ENCODE measurements at regions not wholly inside any gene's neighbourhood (a gene's known extent, or its start where the extent isn't known, plus 50 kb on each side); places are given as distances from the start of the nearest gene placed in this dataset.
"Not testable (repeated sequence)": the region's sequence is repeated elsewhere in the genome, so short reads cannot be mapped to it uniquely, and the experiment has no call there.

DNA sequence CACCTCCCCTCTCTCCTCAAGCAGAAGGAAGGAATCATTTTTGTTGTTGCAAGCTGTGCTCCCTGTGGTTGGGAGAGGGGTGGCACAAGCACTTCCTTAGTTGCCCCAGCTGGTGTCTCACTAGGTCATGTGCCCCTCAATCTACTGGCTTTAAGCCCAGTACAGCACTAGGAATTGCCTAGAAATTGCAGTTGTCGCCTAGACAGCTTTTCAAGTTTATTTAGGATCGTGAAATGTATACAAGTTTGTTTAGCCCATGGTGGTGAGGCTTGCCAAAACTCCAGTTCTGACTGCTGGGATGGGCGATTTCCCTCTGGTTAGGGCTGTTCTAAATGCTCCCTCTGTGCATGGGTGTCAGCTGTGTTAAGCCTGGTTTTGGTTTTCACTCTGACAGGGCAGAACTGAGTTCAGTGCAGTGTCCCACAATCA is 126.8 kb upstream of the ZNF644 start:
- DNase-seq, result no peak

- no peak for DNase-seq
These were observed 120.0 kb upstream of the ZNF644 start for GRCh38 chr1:91141858-91142257.

DNA sequence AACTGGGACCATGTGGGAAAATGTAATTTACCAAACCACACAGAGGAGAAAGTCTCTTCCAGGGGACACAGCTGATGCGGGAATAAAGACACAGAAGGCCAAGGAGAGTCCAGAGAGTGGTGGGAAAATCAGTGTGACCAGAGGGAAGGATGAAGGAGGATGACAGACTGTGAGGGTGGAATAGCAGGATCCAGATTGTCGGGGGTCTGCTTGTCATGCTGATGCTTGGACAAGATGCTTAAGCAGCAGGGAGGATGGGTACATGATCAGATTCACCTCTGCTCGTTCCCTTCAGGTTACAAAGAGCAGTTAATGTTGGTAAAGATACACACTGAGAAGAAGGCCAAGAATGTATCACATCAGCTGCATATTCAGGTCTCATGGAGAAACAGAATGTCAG is 117.1 kb upstream of the ZNF644 start:
- no peak for DNase-seq

DNA sequence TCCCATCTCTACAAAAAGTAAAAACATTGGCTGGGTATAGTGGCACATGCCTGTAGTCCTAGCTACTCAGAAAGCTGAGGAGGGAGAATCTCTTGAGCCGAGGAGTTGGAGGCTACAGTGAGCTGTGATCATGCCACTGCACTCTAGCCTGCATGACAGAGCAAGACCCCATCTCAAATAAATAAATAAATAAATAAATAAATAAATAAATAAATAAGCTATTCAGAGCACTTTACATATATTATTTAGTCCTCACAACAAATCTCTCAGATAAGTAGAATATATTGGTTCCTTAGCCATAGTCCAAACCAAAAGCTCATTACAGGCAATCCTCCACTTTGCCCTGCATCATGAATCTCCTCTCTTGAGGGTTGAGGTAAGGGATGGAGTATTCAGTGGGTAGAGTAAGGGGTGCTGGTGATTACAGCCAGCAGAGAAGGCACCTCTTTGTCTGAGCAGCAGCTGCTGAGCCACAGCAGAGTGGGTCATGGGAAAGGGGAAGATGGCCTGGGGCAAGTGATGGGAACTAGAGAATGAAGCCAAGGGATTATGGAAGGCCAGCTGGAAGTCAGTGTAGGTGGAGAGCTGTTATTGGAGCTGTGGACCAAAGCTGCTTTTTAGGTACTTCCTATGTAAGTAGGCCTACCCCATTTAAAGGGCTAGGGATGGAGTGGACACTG is 115.5 kb upstream of the ZNF644 start:
- DNase-seq, result no peak

- DNase-seq, result no peak
These were observed 114.0 kb upstream of the ZNF644 start for GRCh38 chr1:91135799-91136198.

GRCh38 chr1:91133248-91133647 is 111.4 kb upstream of the ZNF644 start:
- no peak for DNase-seq

- no peak for DNase-seq
These were observed 108.6 kb upstream of the ZNF644 start for GRCh38 chr1:91130256-91130985.

DNA sequence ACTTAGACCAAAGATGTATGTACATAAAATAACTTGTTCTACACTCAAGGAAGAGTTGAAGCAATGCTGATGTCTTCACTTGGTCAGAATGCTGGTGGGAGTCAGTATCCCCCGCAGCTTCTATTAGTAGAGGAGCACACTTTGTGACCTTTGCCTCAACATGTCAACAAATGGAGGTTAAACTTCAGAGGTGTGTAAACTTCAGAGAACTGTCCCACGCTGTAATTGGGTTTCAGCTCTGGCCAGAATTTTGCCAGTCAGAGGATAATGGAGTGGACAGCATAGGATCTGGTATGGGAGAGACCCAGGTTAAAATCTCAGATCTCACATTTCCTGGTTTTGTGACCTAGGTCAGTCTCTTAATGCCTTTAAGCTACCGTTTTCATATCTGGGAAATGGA is 107.6 kb upstream of the ZNF644 start:
- no peak for DNase-seq

DNA sequence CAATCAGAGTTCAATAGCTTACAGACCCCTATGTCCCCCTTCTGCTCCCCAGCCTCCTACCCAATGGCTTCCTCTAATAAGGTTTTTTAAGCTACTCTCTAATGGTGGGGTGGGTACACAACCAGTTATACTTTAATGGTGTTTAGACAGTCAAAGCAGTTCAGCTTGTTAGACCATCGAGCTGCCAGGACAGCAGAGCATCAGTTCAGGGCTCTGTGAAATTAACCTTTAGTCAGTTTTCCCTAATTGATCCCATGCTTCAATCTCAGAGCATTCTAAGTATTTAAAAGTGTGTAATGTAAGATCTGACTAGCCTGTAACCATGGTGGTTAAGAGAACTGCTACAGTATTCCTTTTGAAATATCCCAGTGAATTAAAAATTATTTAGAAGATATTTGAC is 107.2 kb upstream of the ZNF644 start:
- DNase-seq, result no peak

- DNase-seq, result peak; percentile 18
These were observed 103.2 kb upstream of the ZNF644 start for GRCh38 chr1:91124989-91125417.

- no peak for DNase-seq
These were observed 102.6 kb upstream of the ZNF644 start for GRCh38 chr1:91124290-91124985.

GRCh38 chr1:91123773-91124172 is 101.9 kb upstream of the ZNF644 start:
- no peak for DNase-seq

DNA sequence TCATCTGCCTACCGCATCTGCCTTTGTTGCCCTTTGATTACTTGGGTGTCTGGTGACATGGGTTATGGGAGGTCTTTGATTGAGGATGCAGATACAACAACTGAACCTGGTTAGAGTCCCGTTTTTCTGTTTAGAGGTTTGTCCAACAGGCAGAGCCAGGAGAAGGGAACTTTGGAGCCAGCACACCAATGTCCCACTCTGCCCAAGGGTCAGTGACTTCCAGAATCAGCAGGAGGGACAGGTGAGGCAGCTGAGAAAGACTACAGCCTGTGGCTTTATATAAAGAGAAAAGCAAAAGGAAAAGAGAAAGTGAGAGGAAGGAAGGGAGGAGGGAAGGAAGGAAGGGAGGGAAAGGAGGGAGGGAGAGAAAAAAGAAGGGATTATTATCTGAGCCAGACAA is 101.5 kb upstream of the ZNF644 start:
- no peak for DNase-seq

DNA sequence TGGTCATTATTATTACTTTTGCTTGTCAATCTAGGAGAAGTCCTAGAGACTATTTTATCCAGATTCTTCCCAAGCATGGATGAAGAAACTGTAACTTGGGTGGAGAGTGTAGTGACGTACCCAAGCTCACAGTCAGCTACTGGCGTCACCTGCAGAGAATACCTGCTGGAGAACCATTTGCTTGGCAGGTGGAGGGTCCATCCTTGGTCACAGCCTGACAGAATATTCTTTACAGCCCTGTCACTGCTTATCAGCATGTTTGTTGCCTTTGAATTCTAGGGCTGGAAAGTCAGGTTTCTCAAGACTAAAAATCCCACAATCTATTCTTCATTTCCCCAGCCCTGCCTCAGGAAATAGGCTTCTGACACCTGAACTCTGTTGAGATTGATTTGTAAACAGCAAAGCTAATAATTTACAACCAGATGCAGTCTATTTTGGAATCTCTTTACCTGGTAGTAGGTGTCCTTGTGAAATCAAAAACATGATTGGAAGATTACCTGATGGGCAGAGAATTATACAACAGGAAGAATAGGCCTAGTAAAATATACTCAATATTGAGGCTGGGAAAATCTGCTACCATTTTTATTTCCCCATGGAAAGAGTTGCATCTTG is 100.4 kb upstream of the ZNF644 start:
- DNase-seq, result no peak

- no peak for DNase-seq
These were observed 99.5 kb upstream of the ZNF644 start for GRCh38 chr1:91121366-91121765.

DNA sequence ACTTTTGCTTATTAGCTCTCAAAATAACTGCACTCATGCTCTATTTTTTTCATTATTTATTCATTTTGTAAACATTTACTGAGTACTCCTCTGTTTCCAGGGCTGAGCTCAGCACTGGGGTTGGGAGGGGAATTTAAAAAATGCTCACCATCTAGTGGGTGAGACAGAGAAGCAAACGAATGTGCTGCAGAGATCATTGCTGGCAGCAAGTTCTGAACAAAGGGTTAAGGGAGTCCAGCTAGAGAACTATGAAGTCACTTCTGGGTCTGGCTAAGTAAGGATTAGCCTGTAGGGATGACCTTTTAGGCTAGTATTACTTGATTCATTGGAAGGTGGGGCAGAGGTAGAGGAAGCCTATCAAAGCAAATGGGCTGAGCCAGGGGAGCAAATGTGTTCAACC is 99.1 kb upstream of the ZNF644 start:
- no peak for DNase-seq

DNA sequence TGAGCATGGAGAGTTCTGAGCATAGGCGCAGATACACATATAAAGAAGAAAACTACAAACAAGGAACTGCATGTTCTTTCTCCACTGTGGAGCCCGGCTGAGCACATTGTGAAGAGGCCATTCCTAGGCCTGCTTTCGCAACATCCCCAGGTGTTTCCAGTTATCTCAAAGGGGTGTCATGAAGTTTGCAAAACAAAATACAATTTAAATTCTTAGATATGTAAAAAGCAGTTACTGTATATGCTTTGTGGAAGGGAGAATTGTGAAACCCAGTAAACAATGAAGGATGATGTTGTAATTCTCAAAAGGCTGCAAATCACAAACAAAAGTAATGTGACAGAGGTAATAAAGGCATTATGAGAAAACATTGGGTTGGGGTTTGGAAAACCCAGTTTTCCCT is 98.6 kb upstream of the ZNF644 start:
- DNase-seq, result no peak

DNA sequence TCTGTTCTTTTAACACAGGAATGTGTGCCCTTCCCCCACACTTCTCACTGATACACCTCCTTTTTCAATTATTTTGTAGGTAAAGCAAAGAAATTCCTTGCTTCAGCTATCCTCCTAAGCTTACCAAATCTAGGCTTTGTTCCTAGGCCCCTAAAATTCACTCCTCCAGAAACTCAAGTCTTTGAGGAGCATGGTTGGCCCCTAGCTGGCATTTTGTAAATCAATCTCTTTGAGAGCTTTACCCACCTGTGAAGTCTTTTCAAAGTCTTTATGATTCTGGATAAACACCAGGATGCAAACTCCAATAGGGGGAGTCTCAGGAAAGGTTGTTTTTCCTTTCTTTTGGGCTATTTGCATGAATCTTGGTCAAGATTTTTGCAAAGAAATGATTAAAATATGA is 82.9 kb upstream of the ZNF644 start:
- no peak for DNase-seq

DNA sequence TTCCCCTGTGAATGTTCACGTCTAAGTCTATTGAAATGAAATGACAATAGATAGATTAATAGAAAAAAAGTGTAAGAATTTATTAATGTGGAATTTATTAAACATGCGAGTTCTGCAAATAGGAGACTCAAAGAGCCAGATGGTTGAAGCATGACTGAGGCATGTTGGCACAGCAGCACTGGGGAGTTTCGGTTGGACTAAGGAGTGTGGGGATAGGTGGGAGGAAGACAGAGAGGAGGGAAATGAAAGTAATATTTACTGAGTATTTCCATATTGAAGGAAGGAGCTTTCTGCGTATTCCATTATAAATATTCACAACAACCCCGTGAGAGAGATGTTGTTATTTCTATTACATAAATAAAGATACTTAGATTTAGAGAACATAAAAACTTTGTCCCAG is 79.5 kb upstream of the ZNF644 start:
- no peak for DNase-seq

- DNase-seq, result peak; percentile 63
These were observed 78.1 kb upstream of the ZNF644 start for GRCh38 chr1:91099746-91100621.

GRCh38 chr1:91098299-91098906 is 76.6 kb upstream of the ZNF644 start:
- DNase-seq, result peak; percentile 54

DNA sequence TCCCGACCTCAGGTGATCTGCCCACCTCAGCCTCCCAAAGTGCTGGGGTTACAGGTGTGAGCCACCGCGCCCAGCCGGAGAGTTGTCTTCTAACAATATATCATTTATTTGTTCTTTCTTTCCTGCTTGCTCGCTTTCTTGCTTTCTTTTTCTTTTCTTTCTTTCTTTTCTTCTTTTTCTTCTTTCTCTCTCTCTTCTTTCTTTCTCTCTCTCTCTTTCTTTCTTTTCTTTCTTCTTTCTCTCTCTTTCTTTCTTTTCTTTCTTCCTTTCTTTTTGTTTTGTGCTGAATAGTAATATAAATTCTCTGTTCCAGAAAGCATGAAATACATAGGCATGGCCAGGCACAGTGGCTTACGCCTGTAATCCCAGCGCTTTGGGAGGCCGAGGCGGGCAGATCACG is 73.5 kb upstream of the ZNF644 start:
- DNase-seq, result not testable (repeated sequence)
